ENCODE measurements at regions not wholly inside any gene's neighbourhood (a gene's known extent, or its start where the extent isn't known, plus 50 kb on each side); places are given as distances from the start of the nearest gene placed in this dataset.
"Not testable (repeated sequence)": the region's sequence is repeated elsewhere in the genome, so short reads cannot be mapped to it uniquely, and the experiment has no call there.

GRCh38 chr1:172845371-172845770, 186.5 kb downstream of the FASLG start:
- Histone ChIP-seq H3K9ac (ENCODE audit: low read length) (no peak overlapping the region), H2AFZ (ENCODE audit: low read length) (no peak overlapping the region), H3K4me2 (ENCODE audit: low read depth, low read length) (no peak overlapping the region), H3F3A (ENCODE audit: insufficient read depth, low read length) (no peaks in the 10 kb centered on the region), H3K4me3 (ENCODE audit: low read length) (no peak overlapping the region), H3K36me3 (replicated peaks; ENCODE audit: insufficient read depth, low read length) (no peaks in the 10 kb centered on the region), H3K27ac (ENCODE audit: low read length) (no peak overlapping the region), H3K9me3 (replicated peaks; ENCODE audit: insufficient read depth, low read length) (no peaks in the 10 kb centered on the region), H3K9me2 (replicated peaks; ENCODE audit: insufficient read depth, low read length) (no peaks in the 10 kb centered on the region), H3K4me1 (ENCODE audit: low read length) (no peaks in the 10 kb centered on the region), H3K27me3 (replicated peaks; ENCODE audit: insufficient read depth, low read length) (no peaks in the 10 kb centered on the region), H3K79me2 (ENCODE audit: low read length) (no peaks in the 10 kb centered on the region), H4K20me1 (ENCODE audit: insufficient read depth, low read length) (no peaks in the 10 kb centered on the region)
- DNase-seq = peak; percentile 44
- TF ChIP-seq EZH2phosphoT487 (IDR thresholded peaks at IDR 0.05; ENCODE audit: low read length) (no peak), CTCF (IDR thresholded peaks at IDR 0.05; ENCODE audit: low read length) (no peak), EZH2 (optimal IDR thresholded peaks at IDR 0.05; ENCODE audit: low read depth, low read length) (no peak)

GRCh38 chr1:172845865-172846264, 187.0 kb downstream of the FASLG start:
- H3K9ac ChIP-seq (ENCODE audit: low read length) = no peak overlapping the region
- DNase-seq = no peak
- H3K27ac ChIP-seq (ENCODE audit: low read length) = no peak overlapping the region
- no peaks in the 10 kb centered on the region for H4K20me1 ChIP-seq (ENCODE audit: insufficient read depth, low read length)
- H2AFZ ChIP-seq (ENCODE audit: low read length) = no peak overlapping the region
- H3K4me2 ChIP-seq (ENCODE audit: low read depth, low read length) = no peak overlapping the region
- TF ChIP-seq EZH2 (optimal IDR thresholded peaks at IDR 0.05; ENCODE audit: low read depth, low read length) (no peak), EZH2phosphoT487 (IDR thresholded peaks at IDR 0.05; ENCODE audit: low read length) (no peak), CTCF (IDR thresholded peaks at IDR 0.05; ENCODE audit: low read length) (no peak)
- H3K4me3 ChIP-seq (ENCODE audit: low read length) = no peak overlapping the region
- no peaks in the 10 kb centered on the region for H3K4me1 ChIP-seq (ENCODE audit: low read length)
- H3K9me2 ChIP-seq (replicated peaks; ENCODE audit: insufficient read depth, low read length) = no peaks in the 10 kb centered on the region
- H3K36me3 ChIP-seq (replicated peaks; ENCODE audit: insufficient read depth, low read length) = no peaks in the 10 kb centered on the region
- H3K9me3 ChIP-seq (replicated peaks; ENCODE audit: insufficient read depth, low read length) = no peaks in the 10 kb centered on the region
- no peaks in the 10 kb centered on the region for H3K79me2 ChIP-seq (ENCODE audit: low read length)
- H3F3A ChIP-seq (ENCODE audit: insufficient read depth, low read length) = no peaks in the 10 kb centered on the region
- H3K27me3 ChIP-seq (replicated peaks; ENCODE audit: insufficient read depth, low read length) = no peaks in the 10 kb centered on the region

- not testable (repeated sequence) for H3K4me1 ChIP-seq (ENCODE audit: low read length); H3K9me3 ChIP-seq (replicated peaks; ENCODE audit: insufficient read depth, low read length); H3K4me2 ChIP-seq (ENCODE audit: low read depth, low read length); H3K9ac ChIP-seq (ENCODE audit: low read length); H3K27ac ChIP-seq (ENCODE audit: low read length); H3K27me3 ChIP-seq (replicated peaks; ENCODE audit: insufficient read depth, low read length); H3K36me3 ChIP-seq (replicated peaks; ENCODE audit: insufficient read depth, low read length); H4K20me1 ChIP-seq (ENCODE audit: insufficient read depth, low read length); H3K4me3 ChIP-seq (ENCODE audit: low read length); H3F3A ChIP-seq (ENCODE audit: insufficient read depth, low read length); H2AFZ ChIP-seq (ENCODE audit: low read length); H3K79me2 ChIP-seq (ENCODE audit: low read length); DNase-seq; H3K9me2 ChIP-seq (replicated peaks; ENCODE audit: insufficient read depth, low read length)
These were observed 188.9 kb downstream of the FASLG start for GRCh38 chr1:172847814-172848213.

GRCh38 chr1:172849653-172850052, 190.8 kb downstream of the FASLG start:
- no peaks in the 10 kb centered on the region for H3F3A ChIP-seq (ENCODE audit: insufficient read depth, low read length)
- H3K27me3 ChIP-seq (replicated peaks; ENCODE audit: insufficient read depth, low read length) = no peaks in the 10 kb centered on the region
- no peaks in the 10 kb centered on the region for H4K20me1 ChIP-seq (ENCODE audit: insufficient read depth, low read length)
- H2AFZ ChIP-seq (ENCODE audit: low read length) = no peak overlapping the region
- H3K4me3 ChIP-seq (ENCODE audit: low read length) = no peak overlapping the region
- H3K79me2 ChIP-seq (ENCODE audit: low read length) = no peaks in the 10 kb centered on the region
- no peak overlapping the region for H3K27ac ChIP-seq (ENCODE audit: low read length)
- no peaks in the 10 kb centered on the region for H3K36me3 ChIP-seq (replicated peaks; ENCODE audit: insufficient read depth, low read length)
- H3K4me1 ChIP-seq (ENCODE audit: low read length) = no peaks in the 10 kb centered on the region
- no peaks in the 10 kb centered on the region for H3K9me3 ChIP-seq (replicated peaks; ENCODE audit: insufficient read depth, low read length)
- H3K4me2 ChIP-seq (ENCODE audit: low read depth, low read length) = no peak overlapping the region
- no peak for TF ChIP-seq EZH2phosphoT487 (IDR thresholded peaks at IDR 0.05; ENCODE audit: low read length)
- TF ChIP-seq CTCF (IDR thresholded peaks at IDR 0.05; ENCODE audit: low read length) = no peak
- TF ChIP-seq EZH2 (optimal IDR thresholded peaks at IDR 0.05; ENCODE audit: low read depth, low read length) = no peak
- no peak overlapping the region for H3K9ac ChIP-seq (ENCODE audit: low read length)
- no peak for DNase-seq
- no peaks in the 10 kb centered on the region for H3K9me2 ChIP-seq (replicated peaks; ENCODE audit: insufficient read depth, low read length)

Data from MM.1S (cell line).